ENCODE measurements at regions not wholly inside any gene's neighbourhood (a gene's known extent, or its start where the extent isn't known, plus 50 kb on each side); places are given as distances from the start of the nearest gene placed in this dataset.
"Not testable (repeated sequence)": the region's sequence is repeated elsewhere in the genome, so short reads cannot be mapped to it uniquely, and the experiment has no call there.

- H3K4me3 ChIP-seq, result no peak overlapping the region
- no peak overlapping the region for H3K27ac ChIP-seq
- H3K9me3 ChIP-seq, result no peaks in the 10 kb centered on the region
- no peaks in the 10 kb centered on the region for H3K4me1 ChIP-seq
- intact Hi-C loops (cut with DNase I; ENCODE audit: low total_unique reads), result no loop called here
- no peaks in the 10 kb centered on the region for H3K36me3 ChIP-seq
- H3K27me3 ChIP-seq, result no peaks in the 10 kb centered on the region
- no peak for DNase-seq (ENCODE audit: low spot score in 2 of 2)
- TF ChIP-seq CTCF (IDR thresholded peaks at IDR 0.05), result no peak
- no peak for TF ChIP-seq POLR2A (IDR thresholded peaks at IDR 0.05)
- no peak for TF ChIP-seq POLR2AphosphoS5 (IDR thresholded peaks at IDR 0.05)
These were observed 282.2 kb downstream of the MED10 start for GRCh38 chr5:6096101-6096500.

GRCh38 chr5:6094180-6094579, 284.2 kb downstream of the MED10 start:
- H3K36me3 ChIP-seq; intact Hi-C loops (cut with DNase I; ENCODE audit: low total_unique reads); DNase-seq (ENCODE audit: low spot score in 2 of 2): not testable (repeated sequence)

GRCh38 chr5:6090838-6091237, 287.5 kb downstream of the MED10 start:
- Histone ChIP-seq H3K9me3 (no peaks in the 10 kb centered on the region), H3K27ac (no peak overlapping the region), H3K4me3 (no peak overlapping the region), H3K4me1 (no peaks in the 10 kb centered on the region), H3K36me3 (no peaks in the 10 kb centered on the region), H3K27me3 (no peaks in the 10 kb centered on the region)
- no peak for TF ChIP-seq POLR2AphosphoS5 (IDR thresholded peaks at IDR 0.05)
- intact Hi-C loops (cut with DNase I; ENCODE audit: low total_unique reads), result no loop called here
- DNase-seq (ENCODE audit: low spot score in 2 of 2), result no peak

More at GRCh38 chr5:6094180-6094579, 284.2 kb downstream of the MED10 start:
- not testable (repeated sequence) for H3K9me3 ChIP-seq, H3K27me3 ChIP-seq, H3K4me1 ChIP-seq, H3K27ac ChIP-seq, H3K4me3 ChIP-seq

GRCh38 chr5:6090079-6090654, 288.2 kb downstream of the MED10 start:
- no peak overlapping the region for H3K4me3 ChIP-seq
- H3K4me1 ChIP-seq, result no peaks in the 10 kb centered on the region
- DNase-seq (ENCODE audit: low spot score in 2 of 2), result no peak
- H3K27ac ChIP-seq, result no peak overlapping the region
- intact Hi-C loops (cut with DNase I; ENCODE audit: low total_unique reads), result no loop called here
- no peaks in the 10 kb centered on the region for H3K9me3 ChIP-seq
- H3K36me3 ChIP-seq, result no peaks in the 10 kb centered on the region
- TF ChIP-seq POLR2AphosphoS5 (IDR thresholded peaks at IDR 0.05) (no peak), POLR2A (IDR thresholded peaks at IDR 0.05) (no peak), CTCF (IDR thresholded peaks at IDR 0.05) (no peak)
- no peaks in the 10 kb centered on the region for H3K27me3 ChIP-seq

- Histone ChIP-seq H3K27me3 (no peaks in the 10 kb centered on the region), H3K9me3 (no peaks in the 10 kb centered on the region), H3K36me3 (no peaks in the 10 kb centered on the region), H3K4me1 (no peaks in the 10 kb centered on the region), H3K4me3 (no peak overlapping the region), H3K27ac (no peak overlapping the region)
- TF ChIP-seq POLR2A (IDR thresholded peaks at IDR 0.05), result no peak
- no peak for TF ChIP-seq CTCF (IDR thresholded peaks at IDR 0.05)
- no peak for TF ChIP-seq POLR2AphosphoS5 (IDR thresholded peaks at IDR 0.05)
- no peak for DNase-seq (ENCODE audit: low spot score in 2 of 2)
- intact Hi-C loops (cut with DNase I; ENCODE audit: low total_unique reads), result no loop called here
These were observed 289.6 kb downstream of the MED10 start for GRCh38 chr5:6088706-6089105.

- DNase-seq (ENCODE audit: low spot score in 2 of 2), result no peak
- H3K4me3 ChIP-seq, result no peak overlapping the region
- H3K36me3 ChIP-seq, result no peaks in the 10 kb centered on the region
These were observed 290.8 kb downstream of the MED10 start for GRCh38 chr5:6087576-6087975.

More at GRCh38 chr5:6087576-6087975, 290.8 kb downstream of the MED10 start:
- Histone ChIP-seq H3K4me1 (no peaks in the 10 kb centered on the region), H3K27ac (no peak overlapping the region), H3K9me3 (no peaks in the 10 kb centered on the region), H3K27me3 (no peaks in the 10 kb centered on the region)
- TF ChIP-seq POLR2AphosphoS5 (IDR thresholded peaks at IDR 0.05) (no peak), POLR2A (IDR thresholded peaks at IDR 0.05) (no peak), CTCF (IDR thresholded peaks at IDR 0.05) (no peak)
- intact Hi-C loops (cut with DNase I; ENCODE audit: low total_unique reads), result no loop called here

Data from breast epithelium (tissue), 4 donors.